ENCODE measurements at regions not wholly inside any gene's neighbourhood (a gene's known extent, or its start where the extent isn't known, plus 50 kb on each side); places are given as distances from the start of the nearest gene placed in this dataset.

DNA sequence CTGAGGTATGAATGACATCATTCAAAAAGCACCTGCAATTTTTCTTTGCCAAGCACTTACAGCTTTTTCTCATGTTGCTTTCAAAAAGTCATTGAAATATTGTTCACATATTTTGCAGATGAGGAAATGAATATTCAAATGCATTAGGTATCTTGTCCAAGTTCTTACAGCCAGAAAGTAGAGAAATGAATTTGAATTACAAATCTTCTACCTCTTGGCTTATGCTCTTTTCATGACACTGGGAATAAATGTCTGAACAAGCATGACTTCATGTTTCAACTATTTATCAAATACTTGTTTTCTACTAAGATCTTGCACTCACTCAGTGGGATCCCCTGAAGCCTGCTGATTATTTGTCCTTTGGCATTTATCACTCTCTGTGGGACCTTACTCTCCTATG lies 267.2 kb upstream of the BTG1 start:
- TF ChIP-seq CTCF (tag by site-specific recombination; IDR thresholded peaks at IDR 0.05) (no peak), HOXD13 (CRISPR knock-in tag; IDR thresholded peaks at IDR 0.05; ENCODE audit: borderline replicate concordance) (no peak), ATF2 (tag by site-specific recombination; IDR thresholded peaks at IDR 0.05; ENCODE audit: low read depth) (no peak), ZBTB11 (tag by site-specific recombination; conservative IDR thresholded peaks at IDR 0.05; ENCODE audit: low read depth) (no peak), ZNF394 (tag by site-specific recombination; IDR thresholded peaks at IDR 0.05; ENCODE audit: borderline replicate concordance) (no peak)
